ENCODE measurements at regions not wholly inside any gene's neighbourhood (a gene's known extent, or its start where the extent isn't known, plus 50 kb on each side); places are given as distances from the start of the nearest gene placed in this dataset.

- H3K4me3 ChIP-seq (ENCODE audit: low read depth in 1 of 3, low read length in 3 of 3) = no peak overlapping the region
- 94% methylated on average over 2 of the region's 2 CpGs for WGBS
- no peaks in the 10 kb centered on the region for H3K27me3 ChIP-seq (ENCODE audit: control insufficient read depth in 4 of 4, insufficient read depth in 4 of 4, low read length in 3 of 4)
- TF ChIP-seq CTCF (IDR thresholded peaks at IDR 0.05; ENCODE audit: low read depth, low read length, missing input control) (no peak), ZBTB33 (IDR thresholded peaks at IDR 0.05) (no peak), GABPA (IDR thresholded peaks at IDR 0.05 in 1 of 2, conservative IDR thresholded peaks at IDR 0.05 in 1 of 2) (no peak), TAF1 (conservative IDR thresholded peaks at IDR 0.05) (no peak), SP1 (IDR thresholded peaks at IDR 0.05) (no peak), HNF4G (IDR thresholded peaks at IDR 0.05) (no peak), MAX (IDR thresholded peaks at IDR 0.05) (no peak), JUND (IDR thresholded peaks at IDR 0.05) (no peak), REST (IDR thresholded peaks at IDR 0.05) (no peak), RAD21 (IDR thresholded peaks at IDR 0.05) (no peak), ATF3 (IDR thresholded peaks at IDR 0.05) (no peak), YY1 (IDR thresholded peaks at IDR 0.05) (no peak), NR2F2 (IDR thresholded peaks at IDR 0.05) (no peak), FOXA1 (IDR thresholded peaks at IDR 0.05) (no peak)
- no peaks in the 10 kb centered on the region for H3K36me3 ChIP-seq (ENCODE audit: control insufficient read depth in 4 of 4, insufficient read depth in 3 of 4, low read depth in 1 of 4, low read length in 3 of 4)
- H3K4me1 ChIP-seq (ENCODE audit: control insufficient read depth in 4 of 4, insufficient read depth in 4 of 4, low read length in 3 of 4) = no peaks in the 10 kb centered on the region
- no peak overlapping the region for H3K27ac ChIP-seq (ENCODE audit: low read depth in 1 of 2, low read length in 2 of 2)
- no peak overlapping the region for H3K9ac ChIP-seq (ENCODE audit: low read depth in 1 of 2, low read length in 2 of 2)
- H3K9me3 ChIP-seq (ENCODE audit: control insufficient read depth in 4 of 4, low read length in 3 of 4) = no peaks in the 10 kb centered on the region
- no peak for DNase-seq (ENCODE audit: low spot score)
Observed at GRCh38 chr5:98470747-98471146, 302.7 kb upstream of the RGMB start.

- no peaks in the 10 kb centered on the region for H3K27me3 ChIP-seq (ENCODE audit: control insufficient read depth in 4 of 4, insufficient read depth in 4 of 4, low read length in 3 of 4)
- DNase-seq (ENCODE audit: low spot score) = no peak
- no peak overlapping the region for H3K4me3 ChIP-seq (ENCODE audit: low read depth in 1 of 3, low read length in 3 of 3)
- no peak overlapping the region for H3K27ac ChIP-seq (ENCODE audit: low read depth in 1 of 2, low read length in 2 of 2)
- no peaks in the 10 kb centered on the region for H3K4me1 ChIP-seq (ENCODE audit: control insufficient read depth in 4 of 4, insufficient read depth in 4 of 4, low read length in 3 of 4)
- H3K9me3 ChIP-seq (ENCODE audit: control insufficient read depth in 4 of 4, low read length in 3 of 4) = no peaks in the 10 kb centered on the region
- no peaks in the 10 kb centered on the region for H3K36me3 ChIP-seq (ENCODE audit: control insufficient read depth in 4 of 4, insufficient read depth in 3 of 4, low read depth in 1 of 4, low read length in 3 of 4)
- 96% methylated on average over 2 of the region's 2 CpGs for WGBS
- no peak overlapping the region for H3K9ac ChIP-seq (ENCODE audit: low read depth in 1 of 2, low read length in 2 of 2)
- no peak for TF ChIP-seq TAF1 (conservative IDR thresholded peaks at IDR 0.05)
- TF ChIP-seq CTCF (IDR thresholded peaks at IDR 0.05; ENCODE audit: low read depth, low read length, missing input control) = no peak
- TF ChIP-seq HNF4A (conservative IDR thresholded peaks at IDR 0.05) = no peak
- TF ChIP-seq REST (IDR thresholded peaks at IDR 0.05) = no peak
- no peak for TF ChIP-seq YY1 (IDR thresholded peaks at IDR 0.05)
- TF ChIP-seq FOXA1 (IDR thresholded peaks at IDR 0.05) = no peak
- TF ChIP-seq EGR1 (IDR thresholded peaks at IDR 0.05; ENCODE audit: low read depth in 2 of 2) = no peak
- TF ChIP-seq ATF3 (IDR thresholded peaks at IDR 0.05) = no peak
- no peak for TF ChIP-seq HNF4G (IDR thresholded peaks at IDR 0.05)
- TF ChIP-seq RXRA (IDR thresholded peaks at IDR 0.05) = no peak
- TF ChIP-seq NR2F2 (IDR thresholded peaks at IDR 0.05) = no peak
Observed at GRCh38 chr5:98471458-98471857, 302.0 kb upstream of the RGMB start.

Measured in liver (tissue), 8 donors.